ENCODE measurements at regions not wholly inside any gene's neighbourhood (a gene's known extent, or its start where the extent isn't known, plus 50 kb on each side); places are given as distances from the start of the nearest gene placed in this dataset.
"Not testable (repeated sequence)": the region's sequence is repeated elsewhere in the genome, so short reads cannot be mapped to it uniquely, and the experiment has no call there.

DNA sequence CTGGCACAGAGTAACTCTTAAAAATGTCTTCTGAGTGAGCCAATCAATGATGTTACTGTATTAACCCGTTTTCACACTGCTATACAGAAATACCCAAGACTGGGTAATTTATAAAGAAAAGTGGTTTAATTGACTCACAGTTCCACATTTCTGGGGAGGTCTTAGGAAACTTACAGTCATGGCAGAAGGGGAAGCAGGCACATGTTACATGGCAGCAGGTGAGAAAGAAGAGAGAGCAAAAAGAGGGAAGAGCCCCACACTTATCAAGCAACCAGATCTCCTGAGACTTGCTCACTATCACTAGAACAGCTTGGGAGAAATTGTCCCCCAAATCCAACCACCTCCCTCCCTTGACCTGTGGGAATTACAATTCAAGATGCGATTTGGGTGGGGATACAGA, 97.6 kb upstream of the MIR17HG start:
- TF ChIP-seq EZH2phosphoT487 (IDR thresholded peaks at IDR 0.05; ENCODE audit: borderline replicate concordance, low read length), result no peak
- TF ChIP-seq, protein P1, sequence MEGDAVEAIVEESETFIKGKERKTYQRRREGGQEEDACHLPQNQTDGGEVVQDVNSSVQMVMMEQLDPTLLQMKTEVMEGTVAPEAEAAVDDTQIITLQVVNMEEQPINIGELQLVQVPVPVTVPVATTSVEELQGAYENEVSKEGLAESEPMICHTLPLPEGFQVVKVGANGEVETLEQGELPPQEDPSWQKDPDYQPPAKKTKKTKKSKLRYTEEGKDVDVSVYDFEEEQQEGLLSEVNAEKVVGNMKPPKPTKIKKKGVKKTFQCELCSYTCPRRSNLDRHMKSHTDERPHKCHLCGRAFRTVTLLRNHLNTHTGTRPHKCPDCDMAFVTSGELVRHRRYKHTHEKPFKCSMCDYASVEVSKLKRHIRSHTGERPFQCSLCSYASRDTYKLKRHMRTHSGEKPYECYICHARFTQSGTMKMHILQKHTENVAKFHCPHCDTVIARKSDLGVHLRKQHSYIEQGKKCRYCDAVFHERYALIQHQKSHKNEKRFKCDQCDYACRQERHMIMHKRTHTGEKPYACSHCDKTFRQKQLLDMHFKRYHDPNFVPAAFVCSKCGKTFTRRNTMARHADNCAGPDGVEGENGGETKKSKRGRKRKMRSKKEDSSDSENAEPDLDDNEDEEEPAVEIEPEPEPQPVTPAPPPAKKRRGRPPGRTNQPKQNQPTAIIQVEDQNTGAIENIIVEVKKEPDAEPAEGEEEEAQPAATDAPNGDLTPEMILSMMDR (IDR thresholded peaks at IDR 0.05; ENCODE audit: low read depth, low read length, poor library complexity, severe bottlenecking), result no peak
- Histone ChIP-seq H3K9me2 (replicated peaks; ENCODE audit: control insufficient read depth, low read length) (no peaks in the 10 kb centered on the region), H3K9me3 (ENCODE audit: control insufficient read depth, insufficient read depth, low read length) (no peaks in the 10 kb centered on the region), H3K4me3 (ENCODE audit: low read length) (no peak overlapping the region), H3K4me2 (ENCODE audit: low read length) (no peak overlapping the region), H3K4me1 (ENCODE audit: control insufficient read depth, low read length) (no peaks in the 10 kb centered on the region), H3K27ac (ENCODE audit: low read depth, low read length) (no peak overlapping the region), H4K20me1 (ENCODE audit: control insufficient read depth, insufficient read depth, low read depth, low read length) (no peaks in the 10 kb centered on the region), H3K36me3 (ENCODE audit: control insufficient read depth, low read length) (no peaks in the 10 kb centered on the region), H3K27me3 (ENCODE audit: control insufficient read depth, low read length) (0 out of 2 replicates have a peak, but pooled peaks cover 2% of the 10 kb centered on the region), H3K79me2 (ENCODE audit: control insufficient read depth, low read length) (no peaks in the 10 kb centered on the region), H3F3A (ENCODE audit: control insufficient read depth, insufficient read depth) (no peaks in the 10 kb centered on the region)

DNA sequence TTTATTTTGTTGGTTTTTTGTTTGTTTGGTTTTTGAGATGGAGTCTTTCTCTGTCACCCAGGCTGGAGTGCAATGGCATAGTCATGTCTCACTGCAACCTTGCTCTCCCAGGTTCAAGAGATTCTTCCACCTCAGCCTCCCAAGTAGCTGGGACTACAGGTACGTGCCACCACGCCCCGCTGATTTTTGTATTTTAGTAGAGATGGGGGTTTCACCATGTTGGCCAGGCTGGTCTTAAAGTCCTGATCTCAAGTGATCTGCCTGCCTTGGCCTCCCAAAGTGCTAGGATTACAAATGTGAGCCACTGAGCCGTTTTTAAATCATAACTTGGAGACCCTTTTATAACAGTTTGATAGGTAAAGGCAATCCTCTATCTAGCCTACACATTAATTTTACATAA, 95.9 kb upstream of the MIR17HG start:
- not testable (repeated sequence) for H3K9me2 ChIP-seq (replicated peaks; ENCODE audit: control insufficient read depth, low read length); H3K4me1 ChIP-seq (ENCODE audit: control insufficient read depth, low read length); H3K27me3 ChIP-seq (ENCODE audit: control insufficient read depth, low read length); H3K79me2 ChIP-seq (ENCODE audit: control insufficient read depth, low read length); H3K36me3 ChIP-seq (ENCODE audit: control insufficient read depth, low read length); H3K4me3 ChIP-seq (ENCODE audit: low read length); H3K27ac ChIP-seq (ENCODE audit: low read depth, low read length); H3K9me3 ChIP-seq (ENCODE audit: control insufficient read depth, insufficient read depth, low read length); H3K4me2 ChIP-seq (ENCODE audit: low read length); H3F3A ChIP-seq (ENCODE audit: control insufficient read depth, insufficient read depth); H4K20me1 ChIP-seq (ENCODE audit: control insufficient read depth, insufficient read depth, low read depth, low read length)

GRCh38 chr13:91264484-91264883, 83.0 kb upstream of the MIR17HG start:
- Histone ChIP-seq H3K9me2 (replicated peaks; ENCODE audit: control insufficient read depth, low read length) (no peaks in the 10 kb centered on the region), H3K4me1 (ENCODE audit: control insufficient read depth, low read length) (no peaks in the 10 kb centered on the region), H3K36me3 (ENCODE audit: control insufficient read depth, low read length) (no peaks in the 10 kb centered on the region), H3K4me2 (ENCODE audit: low read length) (no peak overlapping the region), H3K27me3 (ENCODE audit: control insufficient read depth, low read length) (no peaks in the 10 kb centered on the region), H3F3A (ENCODE audit: control insufficient read depth, insufficient read depth) (no peaks in the 10 kb centered on the region), H3K4me3 (ENCODE audit: low read length) (no peak overlapping the region), H3K79me2 (ENCODE audit: control insufficient read depth, low read length) (no peaks in the 10 kb centered on the region), H3K27ac (ENCODE audit: low read depth, low read length) (no peak overlapping the region), H3K9me3 (ENCODE audit: control insufficient read depth, insufficient read depth, low read length) (no peaks in the 10 kb centered on the region), H4K20me1 (ENCODE audit: control insufficient read depth, insufficient read depth, low read depth, low read length) (no peaks in the 10 kb centered on the region)
- TF ChIP-seq, protein P1 (IDR thresholded peaks at IDR 0.05; ENCODE audit: low read depth, low read length, poor library complexity, severe bottlenecking), result no peak
- no peak for TF ChIP-seq EZH2phosphoT487 (IDR thresholded peaks at IDR 0.05; ENCODE audit: borderline replicate concordance, low read length)

GRCh38 chr13:91269237-91269636, 78.2 kb upstream of the MIR17HG start:
- H3F3A ChIP-seq (ENCODE audit: control insufficient read depth, insufficient read depth), result no peaks in the 10 kb centered on the region
- H3K9me2 ChIP-seq (replicated peaks; ENCODE audit: control insufficient read depth, low read length), result no peaks in the 10 kb centered on the region
- no peaks in the 10 kb centered on the region for H3K27me3 ChIP-seq (ENCODE audit: control insufficient read depth, low read length)
- no peaks in the 10 kb centered on the region for H3K79me2 ChIP-seq (ENCODE audit: control insufficient read depth, low read length)
- no peaks in the 10 kb centered on the region for H3K36me3 ChIP-seq (ENCODE audit: control insufficient read depth, low read length)
- no peak overlapping the region for H3K27ac ChIP-seq (ENCODE audit: low read depth, low read length)
- no peaks in the 10 kb centered on the region for H4K20me1 ChIP-seq (ENCODE audit: control insufficient read depth, insufficient read depth, low read depth, low read length)
- H3K9me3 ChIP-seq (ENCODE audit: control insufficient read depth, insufficient read depth, low read length), result no peaks in the 10 kb centered on the region
- H3K4me1 ChIP-seq (ENCODE audit: control insufficient read depth, low read length), result no peaks in the 10 kb centered on the region
- no peak for TF ChIP-seq EZH2phosphoT487 (IDR thresholded peaks at IDR 0.05; ENCODE audit: borderline replicate concordance, low read length)
- TF ChIP-seq, protein P1 (IDR thresholded peaks at IDR 0.05; ENCODE audit: low read depth, low read length, poor library complexity, severe bottlenecking), result no peak
- no peak overlapping the region for H3K4me2 ChIP-seq (ENCODE audit: low read length)
- H3K4me3 ChIP-seq (ENCODE audit: low read length), result no peak overlapping the region
